Mucosa of descending colon (tissue), 3 donors: ENCODE measurements at regions not wholly inside any gene's neighbourhood (a gene's known extent, or its start where the extent isn't known, plus 50 kb on each side); places are given as distances from the start of the nearest gene placed in this dataset.

ENCODE experiments used
- ATAC-seq: fragments of 200-7000 bp; cut with Tn5 transposase; one replicate; pipeline ENCODE4 v1.9.1; 2020; ENCODE audit warnings: mild to moderate bottlenecking, moderate library complexity
- DNase-seq, 3 donors: peaks; one replicate each; pipeline ENCODE4 v3.0.0-alpha.2; 2020
- H3K36me3 ChIP-seq: fragments of 200-600 bp; one replicate; pipeline ENCODE4 v1.8.0; 2021; ENCODE audit warnings: low read depth, mild to moderate bottlenecking
- H3K4me1 ChIP-seq: fragments of 200-600 bp; one replicate; pipeline ENCODE4 v1.8.0; 2021; ENCODE audit warnings: low read depth, mild to moderate bottlenecking
- H3K4me3 ChIP-seq: fragments of 200-600 bp; one replicate; pipeline ENCODE4 v1.8.0; 2021; ENCODE audit warnings: mild to moderate bottlenecking
- H3K9me3 ChIP-seq: fragments of 200-600 bp; one replicate; pipeline ENCODE4 v1.8.0; 2021; ENCODE audit warnings: mild to moderate bottlenecking
- CTCF ChIP-seq: fragments of 200-600 bp; IDR thresholded peaks from one replicate; pipeline ENCODE4 v1.8.0; 2022; ENCODE audit warnings: antibody characterized with exemption, mild to moderate bottlenecking
- intact Hi-C, 2 donors: fragments of 100-400 bp; cut with DNase I in 1 of 2; cut with micrococcal nuclease in 1 of 2; formaldehyde crosslinking; loops; one replicate each; pipeline versions ENCODE4 v1.11.0 to v1.11.1; 2022; cut with DNase I, micrococcal nuclease
- donor health status: DM: no; HTN: no; CAD: no; lungs with moderate emphysema.
- donor health status: DM: no; HTN: no; CAD: no.
- donor health status: DM: no; HTN: yes; CAD: no.

GRCh38 chr9:27847818-27848217 is 274.5 kb upstream of the C9orf72 start:
- no peak for TF ChIP-seq CTCF
- Histone ChIP-seq H3K36me3 (no peaks in the 10 kb centered on the region), H3K4me1 (no peaks in the 10 kb centered on the region), H3K9me3 (no peaks in the 10 kb centered on the region), H3K4me3 (no peak overlapping the region)
- intact Hi-C loops, result no loop called here
- DNase-seq, result no peak
- ATAC-seq, result no peak

GRCh38 chr9:27848315-27848714 is 275.0 kb upstream of the C9orf72 start:
- intact Hi-C loops, result no loop called here
- DNase-seq (no peak), ATAC-seq (no peak)

GRCh38 chr9:27851858-27852257 is 278.6 kb upstream of the C9orf72 start:
- no peak for ATAC-seq
- Histone ChIP-seq H3K36me3 (no peaks in the 10 kb centered on the region), H3K4me3 (no peak overlapping the region), H3K4me1 (no peaks in the 10 kb centered on the region), H3K9me3 (no peaks in the 10 kb centered on the region)
- DNase-seq, result no peak
- intact Hi-C loops, result no loop called here
- TF ChIP-seq CTCF, result no peak

More at GRCh38 chr9:27848315-27848714, 275.0 kb upstream of the C9orf72 start:
- H3K36me3 ChIP-seq, result no peaks in the 10 kb centered on the region
- no peaks in the 10 kb centered on the region for H3K4me1 ChIP-seq
- H3K4me3 ChIP-seq, result no peak overlapping the region
- no peaks in the 10 kb centered on the region for H3K9me3 ChIP-seq
- no peak for TF ChIP-seq CTCF

DNA sequence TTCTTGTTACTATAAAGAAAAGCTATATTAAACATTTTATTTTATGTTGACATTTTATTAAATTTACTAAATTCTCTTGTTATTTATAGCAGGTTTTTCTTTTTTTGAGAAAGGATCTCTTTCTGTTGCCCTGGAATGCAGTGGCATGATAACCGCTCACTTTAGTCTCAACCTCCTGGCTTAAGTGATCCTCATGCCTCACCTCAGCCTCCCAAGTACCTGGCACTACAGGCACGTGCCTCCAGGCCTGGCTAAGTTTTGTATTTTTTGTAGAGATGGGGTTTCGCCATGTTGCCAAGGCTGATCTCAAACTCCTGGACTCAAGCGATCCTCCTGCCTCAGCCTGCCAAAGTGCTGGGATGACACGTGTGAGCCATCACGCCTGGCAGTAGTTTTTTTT is 280.2 kb upstream of the C9orf72 start:
- ATAC-seq (no peak), DNase-seq (no peak)
- intact Hi-C loops, result no loop called here
- Histone ChIP-seq H3K4me3 (no peak overlapping the region), H3K9me3 (no peaks in the 10 kb centered on the region), H3K4me1 (no peaks in the 10 kb centered on the region), H3K36me3 (no peaks in the 10 kb centered on the region)
- TF ChIP-seq CTCF, result no peak

DNA sequence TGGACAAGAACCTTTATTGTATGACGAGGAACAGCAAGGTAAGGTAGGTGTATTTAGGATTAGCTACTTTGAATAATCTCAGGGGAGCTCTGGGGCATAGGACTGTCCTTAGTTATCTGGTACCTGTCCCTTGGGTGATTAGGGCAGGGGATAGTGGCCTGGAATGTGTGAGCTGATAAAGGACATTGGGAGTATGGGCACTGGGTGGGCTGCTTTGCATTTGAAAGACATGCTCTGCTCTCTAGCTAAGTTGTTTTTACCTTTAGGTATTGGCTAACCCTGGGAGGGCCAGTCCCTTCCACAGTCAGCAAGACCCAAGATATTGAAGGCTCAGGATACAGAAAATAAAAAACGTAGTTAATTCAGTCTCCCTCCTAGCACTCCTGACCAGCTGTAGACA is 282.8 kb upstream of the C9orf72 start:
- DNase-seq (no peak), ATAC-seq (no peak)
- intact Hi-C loops, result no loop called here
- no peaks in the 10 kb centered on the region for H3K9me3 ChIP-seq
- H3K36me3 ChIP-seq, result no peaks in the 10 kb centered on the region
- no peak overlapping the region for H3K4me3 ChIP-seq
- H3K4me1 ChIP-seq, result no peaks in the 10 kb centered on the region
- no peak for TF ChIP-seq CTCF

GRCh38 chr9:27856748-27857147 is 283.5 kb upstream of the C9orf72 start:
- no peak overlapping the region for H3K4me3 ChIP-seq
- intact Hi-C loops, result no loop called here
- no peaks in the 10 kb centered on the region for H3K36me3 ChIP-seq
- ATAC-seq (no peak), DNase-seq (no peak)
- no peaks in the 10 kb centered on the region for H3K9me3 ChIP-seq
- H3K4me1 ChIP-seq, result no peaks in the 10 kb centered on the region
- no peak for TF ChIP-seq CTCF
